Nephron progenitor cell (in vitro differentiated cells): ENCODE measurements at regions not wholly inside any gene's neighbourhood (a gene's known extent, or its start where the extent isn't known, plus 50 kb on each side); places are given as distances from the start of the nearest gene placed in this dataset.

Source experiments
- DNase-seq: peaks from one replicate; pipeline ENCODE4 v3.0.0; 2021
- H3K27ac Mint-ChIP-seq: 2 replicates; pipeline ENCODE4 v1.8.0; 2021; ENCODE audit warnings: mild to moderate bottlenecking, moderate library complexity, mixed read lengths
- H3K27me3 Mint-ChIP-seq: 2 replicates; pipeline ENCODE4 v1.8.0; 2021; ENCODE audit warnings: mild to moderate bottlenecking, low read depth, mixed read lengths; ENCODE audit not compliant: poor library complexity
- H3K36me3 Mint-ChIP-seq: 2 replicates; pipeline ENCODE4 v1.8.0; 2021; ENCODE audit warnings: low read depth, mixed read lengths
- H3K4me1 Mint-ChIP-seq: 2 replicates; pipeline ENCODE4 v1.8.0; 2021; ENCODE audit warnings: mixed read lengths
- H3K4me3 Mint-ChIP-seq: 2 replicates; pipeline ENCODE4 v1.8.0; 2021; ENCODE audit warnings: mild to moderate bottlenecking, moderate library complexity, mixed read lengths
- H3K9me3 Mint-ChIP-seq: 2 replicates; pipeline ENCODE4 v1.8.0; 2021; ENCODE audit warnings: mild to moderate bottlenecking, moderate library complexity, mixed read lengths
- TF ChIP-seq, protein P1 (sequence below): fragments of 200-600 bp; sonication (generic); IDR thresholded peaks from 2 replicates; pipeline ENCODE4 v1.5.0; 2021; ENCODE audit warnings: antibody characterized with exemption

GRCh38 chr10:123551259-123551658 lies 114.9 kb upstream of the GPR26 start:
- H3K27me3 Mint-ChIP-seq: peaks cover 44% of the 10 kb centered on the region
- H3K4me1 Mint-ChIP-seq: peaks cover 24% of the 10 kb centered on the region
- TF ChIP-seq, protein P1, sequence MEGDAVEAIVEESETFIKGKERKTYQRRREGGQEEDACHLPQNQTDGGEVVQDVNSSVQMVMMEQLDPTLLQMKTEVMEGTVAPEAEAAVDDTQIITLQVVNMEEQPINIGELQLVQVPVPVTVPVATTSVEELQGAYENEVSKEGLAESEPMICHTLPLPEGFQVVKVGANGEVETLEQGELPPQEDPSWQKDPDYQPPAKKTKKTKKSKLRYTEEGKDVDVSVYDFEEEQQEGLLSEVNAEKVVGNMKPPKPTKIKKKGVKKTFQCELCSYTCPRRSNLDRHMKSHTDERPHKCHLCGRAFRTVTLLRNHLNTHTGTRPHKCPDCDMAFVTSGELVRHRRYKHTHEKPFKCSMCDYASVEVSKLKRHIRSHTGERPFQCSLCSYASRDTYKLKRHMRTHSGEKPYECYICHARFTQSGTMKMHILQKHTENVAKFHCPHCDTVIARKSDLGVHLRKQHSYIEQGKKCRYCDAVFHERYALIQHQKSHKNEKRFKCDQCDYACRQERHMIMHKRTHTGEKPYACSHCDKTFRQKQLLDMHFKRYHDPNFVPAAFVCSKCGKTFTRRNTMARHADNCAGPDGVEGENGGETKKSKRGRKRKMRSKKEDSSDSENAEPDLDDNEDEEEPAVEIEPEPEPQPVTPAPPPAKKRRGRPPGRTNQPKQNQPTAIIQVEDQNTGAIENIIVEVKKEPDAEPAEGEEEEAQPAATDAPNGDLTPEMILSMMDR: no peak
- H3K36me3 Mint-ChIP-seq: no peaks in the 10 kb centered on the region
- no peak for DNase-seq
- H3K9me3 Mint-ChIP-seq: no peaks in the 10 kb centered on the region
- no peak overlapping the region for H3K4me3 Mint-ChIP-seq
- H3K27ac Mint-ChIP-seq: no peak overlapping the region

DNA sequence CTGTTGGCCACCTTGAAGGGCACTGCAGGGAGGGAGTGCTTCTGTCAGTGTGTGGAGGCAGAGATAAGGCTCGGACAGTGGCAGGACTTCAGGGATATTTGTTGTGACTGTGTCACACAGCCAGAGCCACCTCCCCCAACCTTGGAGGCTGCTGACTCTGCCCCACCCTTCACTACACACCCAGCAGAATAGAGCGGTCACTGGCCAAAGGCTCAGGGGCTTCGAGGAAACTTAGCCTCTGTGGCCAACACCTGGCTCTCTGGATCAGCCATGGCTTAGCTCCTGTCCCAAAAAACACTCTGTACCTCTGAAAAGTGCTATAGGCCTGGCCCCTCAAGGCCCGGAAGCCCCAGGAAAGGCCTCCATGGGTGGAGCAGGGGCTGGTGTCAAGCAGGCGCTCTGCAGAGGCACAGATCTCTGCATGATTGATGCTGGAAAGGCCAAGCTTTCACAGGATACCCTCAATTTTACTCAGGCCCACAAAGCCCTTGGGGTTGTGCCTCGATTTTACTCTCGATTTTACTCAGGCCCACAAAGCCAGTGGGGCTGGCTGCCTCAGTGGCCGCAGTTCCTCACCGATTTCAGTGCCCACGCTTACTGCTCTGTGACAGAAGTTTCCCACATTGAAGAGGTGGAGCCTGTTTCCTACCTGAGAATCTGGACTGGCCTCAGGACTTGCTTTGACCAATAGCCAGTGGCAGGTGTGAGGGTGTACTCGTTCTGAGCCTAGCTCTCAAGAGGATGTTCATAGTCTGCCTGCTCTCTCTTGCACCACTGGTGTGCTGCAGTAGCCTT lies 113.2 kb upstream of the GPR26 start:
- Mint-ChIP-seq H3K27me3 (peaks cover 45% of the 10 kb centered on the region), H3K4me1 (peaks cover 16% of the 10 kb centered on the region), H3K36me3 (no peaks in the 10 kb centered on the region), H3K9me3 (no peaks in the 10 kb centered on the region), H3K4me3 (no peak overlapping the region), H3K27ac (no peak overlapping the region)
- no peak for DNase-seq
- TF ChIP-seq, protein P1: no peak

DNA sequence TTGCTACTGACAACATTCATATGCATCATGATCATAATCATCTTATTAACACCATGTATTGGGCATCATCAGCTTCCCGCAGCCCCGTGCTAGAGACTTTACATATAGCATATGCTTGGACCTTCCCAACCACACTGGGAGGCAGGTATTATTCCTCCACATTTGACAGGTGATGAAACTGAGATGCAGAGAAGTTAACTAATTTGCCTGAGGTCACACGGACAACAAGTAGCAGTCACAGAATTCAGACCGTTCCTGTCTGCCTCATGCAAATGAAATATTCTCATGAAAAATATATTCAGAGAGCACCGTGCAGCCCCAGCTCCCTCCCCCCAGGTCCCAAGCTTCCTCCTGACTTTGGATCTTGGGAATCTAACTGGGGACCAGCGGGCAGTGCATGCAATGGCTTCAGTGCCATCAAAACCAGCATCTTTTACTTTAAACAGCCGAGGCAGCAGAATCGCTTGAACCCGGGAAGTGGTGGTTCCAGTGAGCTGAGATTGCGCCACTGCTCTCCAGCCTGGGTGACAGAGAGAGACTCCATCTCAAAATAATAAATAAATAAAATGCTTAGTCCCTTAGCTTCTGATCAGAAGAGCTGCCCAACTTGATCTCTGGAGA lies 112.2 kb upstream of the GPR26 start:
- H3K4me3 Mint-ChIP-seq: no peak overlapping the region
- TF ChIP-seq, protein P1: no peak
- no peaks in the 10 kb centered on the region for H3K36me3 Mint-ChIP-seq
- H3K4me1 Mint-ChIP-seq: peaks cover 19% of the 10 kb centered on the region
- no peak for DNase-seq
- no peak overlapping the region for H3K27ac Mint-ChIP-seq
- no peaks in the 10 kb centered on the region for H3K9me3 Mint-ChIP-seq
- H3K27me3 Mint-ChIP-seq: peaks cover 45% of the 10 kb centered on the region

- H3K4me3 Mint-ChIP-seq: no peak overlapping the region
- H3K27me3 Mint-ChIP-seq: peaks cover 46% of the 10 kb centered on the region
- H3K9me3 Mint-ChIP-seq: no peaks in the 10 kb centered on the region
- H3K4me1 Mint-ChIP-seq: peaks cover 19% of the 10 kb centered on the region
- H3K36me3 Mint-ChIP-seq: no peaks in the 10 kb centered on the region
- DNase-seq: no peak
- no peak overlapping the region for H3K27ac Mint-ChIP-seq
- TF ChIP-seq, protein P1: no peak
Measured at GRCh38 chr10:123554656-123555055, 111.5 kb upstream of the GPR26 start.

- TF ChIP-seq, protein P1: no peak
- no peak for DNase-seq
- no peaks in the 10 kb centered on the region for H3K9me3 Mint-ChIP-seq
- no peak overlapping the region for H3K4me3 Mint-ChIP-seq
- peaks cover 49% of the 10 kb centered on the region for H3K27me3 Mint-ChIP-seq
- H3K36me3 Mint-ChIP-seq: no peaks in the 10 kb centered on the region
- no peak overlapping the region for H3K27ac Mint-ChIP-seq
- peaks cover 19% of the 10 kb centered on the region for H3K4me1 Mint-ChIP-seq
Measured at GRCh38 chr10:123555616-123556015, 110.5 kb upstream of the GPR26 start.

GRCh38 chr10:123556049-123556448 lies 110.1 kb upstream of the GPR26 start:
- no peaks in the 10 kb centered on the region for H3K9me3 Mint-ChIP-seq
- no peak overlapping the region for H3K27ac Mint-ChIP-seq
- peaks cover 19% of the 10 kb centered on the region for H3K4me1 Mint-ChIP-seq
- no peaks in the 10 kb centered on the region for H3K36me3 Mint-ChIP-seq
- peaks cover 50% of the 10 kb centered on the region for H3K27me3 Mint-ChIP-seq
- TF ChIP-seq, protein P1: no peak
- no peak overlapping the region for H3K4me3 Mint-ChIP-seq
- DNase-seq: no peak
